ENCODE measurements at regions not wholly inside any gene's neighbourhood (a gene's known extent, or its start where the extent isn't known, plus 50 kb on each side); places are given as distances from the start of the nearest gene placed in this dataset.

- Histone ChIP-seq H3K23me2 (ENCODE audit: low read depth, low read length) (no peaks in the 10 kb centered on the region; the same call in 1 of the 2 replicates), H2BK5ac (ENCODE audit: low read depth, low read length) (no peak overlapping the region), H2BK12ac (ENCODE audit: low read depth, low read length) (no peak overlapping the region), H3K79me1 (ENCODE audit: low read depth, low read length) (no peaks in the 10 kb centered on the region), H3K4me1 (replicated peaks in 1 of 4; ENCODE audit: control insufficient read depth in 3 of 4, insufficient read depth in 4 of 4, low read length in 3 of 4) (peaks cover 2 to 12% (median 9%) of the 10 kb centered on the region in 4 experiments; a peak in 5 of 7 replicates), H3K9ac (replicated peaks in 1 of 4; ENCODE audit: extremely low read depth in 1 of 4, low read depth in 3 of 4, low read length in 3 of 4) (no peak overlapping the region), H4K5ac (ENCODE audit: insufficient read length, low read depth, low read length) (no peak overlapping the region), H3K36me3 (ENCODE audit: control insufficient read depth in 2 of 4, insufficient read depth in 4 of 4, low read length in 3 of 4) (no peaks in the 10 kb centered on the region), H3K23ac (ENCODE audit: insufficient read length) (no peak overlapping the region), H3K4ac (replicated peaks; ENCODE audit: insufficient read length, low read depth, low read length) (no peak overlapping the region), H4K91ac (replicated peaks; ENCODE audit: insufficient read length, low read length) (peak overlapping the region; percentile 6), H2BK15ac (ENCODE audit: low read length) (no peak overlapping the region), H2BK20ac (ENCODE audit: low read length) (no peak overlapping the region), H2AK5ac (ENCODE audit: low read depth, low read length) (no peak overlapping the region), H2BK120ac (replicated peaks; ENCODE audit: low read depth, low read length) (no peak overlapping the region), H3K4me3 (ENCODE audit: extremely low read depth in 1 of 4, insufficient read depth in 2 of 4, low read depth in 3 of 4, low read length in 4 of 4) (no peak overlapping the region), H3K27me3 (replicated peaks in 1 of 4; ENCODE audit: control insufficient read depth in 3 of 4, extremely low read depth in 1 of 4, insufficient read depth in 3 of 4, low read length in 3 of 4) (no peaks in the 10 kb centered on the region; a peak in 1 of 7 replicates), H3K9me3 (ENCODE audit: insufficient read depth in 2 of 2, low read depth in 1 of 2, low read length in 1 of 2) (no peaks in the 10 kb centered on the region), H3K14ac (ENCODE audit: insufficient read length) (no peak overlapping the region), H4K8ac (ENCODE audit: extremely low read depth, insufficient read depth, low read length) (no peak overlapping the region), H3K4me2 (ENCODE audit: insufficient read depth in 1 of 2, low read depth in 2 of 2, low read length in 2 of 2) (no peak overlapping the region), H3K79me2 (ENCODE audit: control insufficient read depth in 1 of 2, insufficient read depth in 2 of 2, low read length in 2 of 2) (no peaks in the 10 kb centered on the region), H3K18ac (ENCODE audit: extremely low read depth, low read length) (no peak overlapping the region), H2AFZ (ENCODE audit: low read length) (no peak overlapping the region), H3K27ac (ENCODE audit: low read depth, low read length) (no peak overlapping the region), H3K56ac (replicated peaks; ENCODE audit: insufficient read length, low read depth, low read length) (no peak overlapping the region), H4K20me1 (replicated peaks in 1 of 2; ENCODE audit: control insufficient read depth in 1 of 2, insufficient read depth in 2 of 2, low read length in 2 of 2) (no peaks in the 10 kb centered on the region)
- FAIRE-seq (no peak), DNase-seq (ENCODE audit: low read depth in 1 of 2, low spot score in 2 of 2) (no peak)
- ChIA-PET CTCF (ENCODE audit: partially characterized antibody) (no interaction called here), POLR2A (ENCODE audit: partially characterized antibody) (no interaction called here)
- 79% methylated on average over 7 of the region's 7 CpGs; no CpG with 5 or more reads in 1 of the 2 experiments for WGBS, 2 experiments (ENCODE audit: extremely low coverage in 1 of 2, insufficient coverage in 1 of 2, insufficient read length in 1 of 2, insufficient replicate concordance in 2 of 2, low coverage in 1 of 2, low lambda C conversion rate in 2 of 2, missing lambda C conversion rate in 1 of 2)
- TF ChIP-seq PHF8 (conservative IDR thresholded peaks at IDR 0.05; ENCODE audit: low read depth, low read length) (no peak), BCL11A (IDR thresholded peaks at IDR 0.05; ENCODE audit: low read depth in 2 of 2, low read length in 2 of 2) (no peak), POU5F1 (IDR thresholded peaks at IDR 0.05; ENCODE audit: low read depth, low read length) (no peak), CBX5 (IDR thresholded peaks at IDR 0.05; ENCODE audit: low read depth, low read length) (no peak), CHD2 (IDR thresholded peaks at IDR 0.05; ENCODE audit: low read length) (no peak), CBX8 (IDR thresholded peaks at IDR 0.05; ENCODE audit: borderline replicate concordance, low read depth, low read length) (no peak), ATF2 (IDR thresholded peaks at IDR 0.05; ENCODE audit: low read length) (no peak), GTF2F1 (IDR thresholded peaks at IDR 0.05; ENCODE audit: borderline replicate concordance, low read depth, low read length) (no peak), SRF (IDR thresholded peaks at IDR 0.05; ENCODE audit: low read depth, low read length) (no peak), ASH2L (IDR thresholded peaks at IDR 0.05; ENCODE audit: low read length) (no peak), ZNF274 (IDR thresholded peaks at IDR 0.05; ENCODE audit: borderline replicate concordance, extremely low read depth, low read length) (no peak), JUN (IDR thresholded peaks at IDR 0.05; ENCODE audit: low read depth, low read length) (no peak), SIX5 (IDR thresholded peaks at IDR 0.05; ENCODE audit: low read depth, low read length) (no peak), RAD21 (IDR thresholded peaks at IDR 0.05 in 1 of 2, conservative IDR thresholded peaks at IDR 0.05 in 1 of 2; ENCODE audit: low read depth in 2 of 2, low read length in 2 of 2) (no peak)
Measured at GRCh38 chr18:8975624-8976023, 126.9 kb upstream of the NDUFV2 start.

All from H1 (cell line).